HuH-7 (cell line): ENCODE measurements at regions not wholly inside any gene's neighbourhood (a gene's known extent, or its start where the extent isn't known, plus 50 kb on each side); places are given as distances from the start of the nearest gene placed in this dataset.
"Not testable (repeated sequence)": the region's sequence is repeated elsewhere in the genome, so short reads cannot be mapped to it uniquely, and the experiment has no call there.

Experiments used
- DNase-seq: peaks from one replicate; pipeline ENCODE4 v3.0.0; 2011; ENCODE audit warnings: low spot score

DNA sequence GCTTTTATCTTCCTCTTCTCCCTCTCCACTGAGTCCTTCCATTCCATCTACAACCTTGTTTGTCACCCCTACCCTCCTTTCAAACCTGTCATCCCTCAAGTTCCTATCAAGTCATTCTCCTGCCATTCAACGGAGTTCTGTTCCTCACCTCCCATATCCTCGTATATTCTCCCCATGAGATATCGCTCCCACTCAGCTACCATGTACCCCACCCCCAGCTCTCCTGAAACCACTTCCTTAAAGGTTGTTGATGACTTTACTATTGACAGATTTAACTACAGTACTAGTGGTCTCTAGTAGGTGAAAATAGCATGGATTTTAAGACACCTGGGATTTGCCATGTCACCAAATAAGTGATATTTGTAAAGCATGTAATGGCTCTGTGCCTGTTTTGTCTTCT is 107.4 kb upstream of the BARHL2 start:
- no peak for DNase-seq

DNA sequence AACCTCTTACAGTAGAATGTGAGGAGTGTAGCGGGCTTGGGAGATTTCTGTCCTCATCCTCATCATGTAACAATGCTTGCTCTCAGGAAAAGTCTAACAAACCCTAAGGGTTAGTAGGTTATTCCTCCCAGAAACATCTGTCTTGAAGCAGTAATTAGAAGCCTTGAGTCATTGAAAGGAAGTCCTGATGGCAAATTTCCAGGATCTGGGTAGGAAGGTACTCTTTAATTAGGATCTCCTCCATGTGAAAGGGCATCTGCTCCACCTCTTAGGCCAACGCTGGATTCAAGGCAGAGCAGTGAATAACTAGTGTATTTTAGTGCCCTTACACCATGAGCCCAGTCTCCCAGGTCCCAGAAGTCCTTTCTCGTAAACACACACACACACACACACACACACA is 106.6 kb upstream of the BARHL2 start:
- DNase-seq: no peak

DNA sequence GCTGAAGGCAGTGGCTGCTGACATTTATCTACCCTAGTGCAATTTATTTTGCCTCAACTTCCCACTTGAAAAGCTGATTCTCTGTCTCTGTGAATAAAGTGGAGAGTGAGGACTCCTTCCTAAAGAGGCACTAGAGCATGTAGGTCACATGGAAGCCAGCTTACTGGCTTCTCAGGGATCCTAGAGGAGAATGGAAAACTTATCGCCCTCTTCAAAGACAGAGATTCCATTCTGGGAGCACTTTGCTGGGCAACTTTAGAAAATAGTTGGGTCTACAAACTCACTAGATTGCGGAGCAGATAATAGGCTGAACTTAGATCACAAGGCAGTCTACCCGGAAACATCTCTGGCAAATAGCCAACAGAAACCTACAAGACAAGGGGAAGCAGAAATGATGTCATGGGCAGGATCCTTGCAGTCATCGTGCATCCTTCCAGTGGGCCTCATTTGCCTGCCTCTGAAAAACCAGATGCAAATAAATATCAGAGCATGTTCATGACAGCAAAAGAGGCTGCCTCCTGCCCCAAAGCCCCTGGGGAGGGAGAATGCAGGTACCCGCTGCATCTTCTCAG is 104.8 kb upstream of the BARHL2 start:
- DNase-seq: no peak

DNA sequence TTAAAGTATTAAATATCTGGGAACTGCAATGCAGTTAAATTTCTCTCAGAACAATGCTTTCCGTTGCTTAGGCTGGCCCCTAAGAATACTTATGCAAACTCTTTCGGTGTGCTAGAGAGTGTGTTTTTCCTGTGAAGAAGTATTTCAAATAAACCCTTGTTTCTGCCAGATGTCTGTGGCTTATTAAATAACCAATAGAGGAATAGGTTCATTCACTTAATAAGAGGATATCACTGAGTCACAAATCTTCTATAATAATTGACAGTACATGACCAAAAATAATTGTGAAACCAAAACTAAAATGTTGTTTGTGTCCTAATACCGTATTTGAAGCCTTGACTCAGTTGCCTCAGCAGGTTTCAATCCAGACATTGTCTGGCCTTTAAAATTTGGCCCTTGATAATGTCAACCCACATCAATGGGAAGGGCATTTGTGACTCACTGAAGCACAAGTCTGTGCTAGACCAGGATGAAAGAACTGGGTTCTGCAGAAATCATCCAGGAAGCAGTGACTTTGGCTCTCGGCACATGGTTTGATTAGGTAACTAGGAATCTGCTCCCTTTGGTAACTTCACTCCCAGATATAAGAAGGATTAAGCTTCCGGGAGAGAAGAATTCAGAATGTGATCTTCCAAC is 104.2 kb upstream of the BARHL2 start:
- DNase-seq: no peak

DNA sequence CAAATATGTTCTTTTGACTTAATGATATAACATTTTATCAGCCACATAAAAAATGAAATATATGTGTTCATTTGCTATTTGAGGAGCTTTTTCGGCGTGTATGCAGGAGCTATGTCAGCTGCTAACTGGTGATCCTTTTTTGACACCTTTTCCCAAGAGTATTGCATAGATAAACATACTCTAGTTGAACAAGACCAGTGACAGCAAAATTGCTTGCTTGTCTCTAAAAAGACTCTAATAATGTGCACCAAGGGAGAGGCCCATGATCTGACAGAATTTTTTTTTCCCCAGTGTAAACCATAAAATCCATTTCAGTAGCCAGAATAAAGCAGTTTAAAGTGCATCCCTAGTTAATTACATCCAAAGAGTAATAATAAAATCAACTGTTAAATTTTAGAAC is 103.6 kb upstream of the BARHL2 start:
- DNase-seq: no peak

DNA sequence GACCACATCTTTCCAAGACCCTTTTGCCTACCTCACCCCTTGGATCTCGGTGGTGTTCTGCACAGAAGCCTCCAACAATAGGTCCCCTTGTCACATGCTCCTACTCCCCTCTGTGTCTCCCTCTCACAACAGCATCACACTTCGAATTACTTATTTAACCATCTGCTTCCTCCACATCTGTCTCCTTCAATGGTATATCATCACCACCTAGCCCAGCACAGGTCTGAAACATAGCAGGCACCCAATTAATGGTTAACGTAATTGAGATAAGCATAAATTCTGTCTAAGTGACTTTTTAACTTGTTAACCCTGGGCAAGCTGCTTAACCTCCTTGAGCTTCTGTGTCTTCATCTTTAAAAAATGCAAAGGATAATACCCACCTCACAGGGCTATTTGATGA is 100.3 kb upstream of the BARHL2 start:
- DNase-seq: no peak

DNA sequence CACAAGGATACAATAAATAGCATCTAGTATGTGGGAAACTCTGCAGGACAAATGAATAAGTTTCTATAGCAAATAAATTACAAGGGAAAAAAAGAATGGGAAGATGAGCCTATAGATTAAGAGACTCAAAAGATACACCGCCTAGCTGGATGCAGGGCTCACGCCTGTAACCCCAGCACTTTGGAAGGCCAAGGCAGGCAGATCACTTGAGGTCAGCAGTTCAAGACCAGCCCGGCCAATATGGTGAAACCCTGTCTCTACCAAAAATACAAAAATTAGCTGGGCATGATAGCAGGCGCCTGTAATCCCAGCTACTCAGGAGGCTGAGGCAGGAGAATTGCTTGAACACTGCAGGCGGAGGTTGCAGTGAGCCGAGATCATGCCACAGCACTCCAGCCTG is 95.1 kb upstream of the BARHL2 start:
- DNase-seq: not testable (repeated sequence)

DNA sequence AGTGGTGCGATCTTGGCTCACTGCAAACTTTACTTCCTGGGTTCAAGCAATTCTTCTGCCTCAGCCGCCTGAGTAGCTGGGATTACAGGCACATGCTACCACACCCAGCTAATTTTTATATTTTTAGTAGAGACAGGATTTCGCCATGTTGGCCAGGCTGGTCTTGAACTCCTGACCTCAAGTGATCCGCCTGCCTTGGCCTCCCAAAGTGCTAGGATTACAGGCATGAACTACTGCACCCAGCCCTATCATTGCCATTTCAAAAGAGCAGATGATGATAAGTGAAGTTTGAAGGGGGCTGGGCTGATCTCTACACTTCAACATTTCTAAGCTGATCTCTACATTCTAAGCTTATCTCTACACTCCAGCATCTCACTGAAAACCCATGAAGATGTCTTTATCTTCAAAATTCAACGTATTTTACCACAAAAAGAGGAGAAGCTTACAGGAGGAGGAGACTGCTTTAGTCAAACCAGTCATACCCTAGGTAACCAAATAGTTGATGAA is 94.4 kb upstream of the BARHL2 start:
- DNase-seq: not testable (repeated sequence)

DNA sequence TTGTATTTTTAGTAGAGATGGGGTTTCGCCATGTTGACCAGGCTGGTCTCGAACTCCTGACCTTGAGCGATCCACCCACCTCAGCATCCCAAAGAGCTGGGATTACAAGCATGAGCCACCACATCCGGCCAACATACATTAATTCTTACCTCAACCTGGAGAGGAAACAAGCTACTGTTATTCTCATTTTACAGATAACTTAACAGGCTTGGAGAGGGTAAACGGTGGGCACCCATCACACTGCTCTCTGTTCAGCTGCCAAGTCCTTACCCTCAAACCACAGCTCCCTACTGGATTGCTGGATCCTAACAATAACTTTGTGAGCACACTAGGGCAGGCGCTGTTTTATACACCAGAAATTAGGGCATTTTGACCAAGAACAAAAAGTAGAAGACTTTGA is 93.6 kb upstream of the BARHL2 start:
- DNase-seq: no peak

DNA sequence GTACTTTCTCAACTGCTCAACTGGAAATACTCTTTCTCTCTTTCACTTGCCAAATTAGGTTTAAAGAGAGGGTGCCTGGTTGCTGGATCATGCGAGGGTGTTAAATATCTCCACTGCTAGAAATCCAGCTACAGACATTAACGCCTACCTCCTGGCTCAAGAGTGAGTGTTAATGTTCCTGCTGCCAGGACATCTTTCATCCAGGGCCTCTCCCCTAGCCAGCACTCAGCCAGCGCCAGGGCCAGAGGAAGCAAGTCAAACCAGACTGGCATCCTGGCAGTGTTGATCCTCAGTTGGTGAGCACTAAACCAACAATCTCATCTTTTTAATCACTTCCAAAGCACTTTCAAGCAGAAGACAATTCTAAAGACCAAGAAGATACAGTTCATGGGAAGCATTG is 92.9 kb upstream of the BARHL2 start:
- DNase-seq: no peak

DNA sequence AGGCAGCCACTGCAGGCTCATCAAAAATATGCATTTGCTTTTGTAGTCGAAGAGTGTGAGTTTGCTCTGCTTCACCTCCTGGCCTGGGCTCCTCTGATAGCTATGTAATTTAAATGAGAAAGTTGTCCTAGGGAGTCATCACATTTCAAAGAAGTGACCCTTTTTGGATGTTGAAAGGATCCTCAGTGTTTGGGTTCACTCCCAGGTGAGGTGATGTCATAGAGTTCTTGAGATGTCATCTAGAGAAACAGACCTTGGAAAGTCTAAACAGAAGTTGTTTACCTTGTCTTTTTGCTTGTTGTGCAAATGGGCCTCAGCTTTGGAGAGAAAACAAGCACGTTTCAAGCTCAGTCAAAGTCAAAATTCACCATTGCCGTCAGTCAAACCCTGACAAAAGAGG is 92.0 kb upstream of the BARHL2 start:
- no peak for DNase-seq

DNA sequence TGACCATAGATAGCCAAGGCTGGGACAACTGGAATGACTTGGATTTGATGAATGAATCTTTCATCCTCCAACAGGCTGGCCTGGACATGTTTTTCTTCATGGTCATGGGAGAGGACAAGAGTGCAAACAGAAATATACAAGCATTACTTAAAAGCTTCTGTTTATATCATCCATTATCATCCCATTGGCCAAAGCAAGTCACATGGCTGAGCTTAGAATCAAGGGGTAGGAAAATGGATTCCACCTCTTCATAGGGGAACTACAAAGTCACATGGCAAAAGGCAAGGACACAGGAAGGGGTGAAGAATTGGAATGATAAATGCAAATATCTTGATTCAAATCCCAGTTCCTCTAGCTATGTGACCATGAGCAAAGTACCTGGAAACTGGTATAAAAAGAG is 90.2 kb upstream of the BARHL2 start:
- no peak for DNase-seq

DNA sequence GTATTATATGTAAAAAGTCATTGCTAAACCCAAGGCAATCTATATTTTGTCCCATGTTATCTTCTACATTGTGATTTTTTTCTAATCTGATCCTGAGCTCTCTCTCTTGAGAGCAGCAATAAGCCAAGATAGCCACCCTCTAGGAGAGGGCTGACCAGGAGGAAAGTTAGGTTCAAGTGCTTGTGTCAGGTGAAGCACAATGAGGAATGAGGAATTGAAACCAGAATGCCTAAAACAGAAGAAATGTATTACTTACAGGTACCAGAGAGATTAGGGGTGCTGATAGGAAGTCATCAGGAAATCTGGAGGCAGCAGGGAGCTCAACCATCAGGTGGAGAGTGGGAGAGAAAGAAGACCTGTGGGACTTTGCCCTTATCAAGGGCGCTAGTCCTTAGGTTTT is 85.5 kb upstream of the BARHL2 start:
- no peak for DNase-seq

DNA sequence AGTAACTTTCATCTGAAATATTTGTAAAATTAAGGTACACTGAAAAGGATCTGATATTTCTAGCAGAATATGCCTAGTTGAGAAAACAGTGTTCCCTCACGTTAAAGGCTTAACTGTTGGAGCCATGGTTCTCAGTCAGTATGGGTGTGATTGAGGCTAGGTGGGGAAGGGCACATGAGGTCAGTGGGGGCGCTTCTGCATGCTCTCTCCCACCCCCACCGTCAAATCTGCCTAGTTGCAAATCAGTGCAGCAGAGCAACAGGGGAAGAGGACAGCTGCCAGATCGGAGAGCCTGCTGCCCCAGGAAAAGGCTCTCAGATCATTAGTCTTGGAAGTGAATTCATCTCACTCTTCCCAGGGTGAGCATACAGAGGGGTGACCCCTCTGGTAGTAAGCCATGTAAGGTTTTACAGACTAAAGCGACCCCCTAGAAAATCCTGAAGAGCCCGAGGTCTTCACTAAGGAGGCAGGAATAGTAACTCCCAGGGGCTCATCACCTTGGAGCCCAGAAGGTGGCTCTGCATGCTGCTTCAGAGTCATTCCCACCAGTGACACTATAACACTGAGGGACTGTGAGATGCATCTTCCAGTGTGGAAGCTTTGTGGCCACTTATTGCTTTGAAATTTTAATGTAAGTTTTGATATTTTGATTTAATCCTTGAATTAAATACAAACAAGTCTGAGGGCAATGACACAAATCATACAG is 83.1 kb upstream of the BARHL2 start:
- DNase-seq: no peak

DNA sequence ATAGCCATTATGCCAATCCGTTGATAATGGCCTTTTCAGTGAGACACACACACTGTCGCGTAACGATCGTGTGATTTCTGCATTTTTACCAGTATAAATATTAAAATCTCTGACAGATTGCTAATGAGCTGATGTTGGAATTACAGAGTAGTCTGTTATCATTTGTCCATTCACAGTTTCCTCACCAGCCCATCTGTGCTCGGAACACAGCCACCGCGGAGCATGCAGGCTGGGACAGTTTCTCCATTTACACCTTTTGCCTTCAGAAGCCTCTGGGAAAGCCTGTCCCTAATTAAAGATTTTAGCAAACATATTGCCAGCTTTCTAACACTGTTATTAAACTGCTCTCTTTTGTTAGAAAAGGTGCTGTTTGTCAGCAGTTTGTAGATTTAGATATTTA is 82.2 kb upstream of the BARHL2 start:
- DNase-seq: no peak

DNA sequence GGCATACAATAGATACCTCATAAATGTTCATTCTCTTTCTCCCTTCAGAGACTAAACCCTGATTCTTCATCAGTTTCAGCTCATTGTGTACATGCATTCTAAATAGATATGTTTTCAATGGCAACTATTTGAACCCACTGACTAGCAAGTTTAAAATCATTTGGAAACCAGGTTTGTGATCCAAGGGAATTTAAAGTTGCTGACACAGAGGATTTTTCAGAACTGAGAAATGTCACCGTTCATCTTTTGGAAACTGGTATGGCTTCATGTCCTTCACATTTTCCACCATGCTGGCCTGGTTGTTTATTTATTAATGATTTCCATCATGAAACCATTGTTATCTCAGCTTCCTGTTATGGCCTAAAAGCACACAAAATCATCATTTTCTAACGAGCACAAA is 81.8 kb upstream of the BARHL2 start:
- DNase-seq: no peak

DNA sequence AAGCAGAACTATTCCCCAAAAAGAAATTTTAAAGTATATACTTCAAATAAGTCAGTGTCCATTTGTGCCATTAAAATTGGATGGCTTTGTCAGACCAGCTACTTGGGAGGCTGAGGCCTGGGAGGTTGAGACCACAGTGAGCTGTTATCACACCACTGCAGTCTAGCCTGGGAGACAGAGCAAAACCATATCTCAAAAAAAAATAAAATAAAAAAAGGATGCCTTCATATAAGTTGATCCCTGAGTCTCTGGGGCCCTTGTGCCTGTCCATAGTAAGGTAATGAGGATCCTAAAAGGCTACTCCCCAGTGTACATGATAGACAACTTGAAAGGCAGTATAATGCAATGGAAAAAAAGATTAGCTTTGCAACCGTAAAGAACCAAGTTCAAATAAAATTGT is 81.2 kb upstream of the BARHL2 start:
- DNase-seq: no peak

DNA sequence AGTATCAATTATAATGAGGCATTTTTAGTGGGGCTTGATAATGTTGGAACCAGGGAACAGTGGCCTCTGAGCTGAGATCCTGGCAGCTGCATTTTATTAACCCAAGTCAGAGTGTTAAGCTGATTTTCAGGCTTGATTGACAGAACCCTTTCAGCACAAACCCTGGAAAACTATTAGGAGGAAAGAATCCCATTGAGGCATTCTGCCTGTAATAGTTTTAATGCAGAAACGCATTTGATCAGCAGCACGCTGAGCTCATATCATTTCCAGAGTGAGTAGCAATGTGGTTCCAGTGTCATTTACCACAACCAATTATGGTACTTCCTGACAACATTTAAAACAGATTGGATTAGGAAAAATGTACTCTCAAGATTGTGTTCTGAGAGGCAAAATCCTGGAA is 78.3 kb upstream of the BARHL2 start:
- DNase-seq: no peak

DNA sequence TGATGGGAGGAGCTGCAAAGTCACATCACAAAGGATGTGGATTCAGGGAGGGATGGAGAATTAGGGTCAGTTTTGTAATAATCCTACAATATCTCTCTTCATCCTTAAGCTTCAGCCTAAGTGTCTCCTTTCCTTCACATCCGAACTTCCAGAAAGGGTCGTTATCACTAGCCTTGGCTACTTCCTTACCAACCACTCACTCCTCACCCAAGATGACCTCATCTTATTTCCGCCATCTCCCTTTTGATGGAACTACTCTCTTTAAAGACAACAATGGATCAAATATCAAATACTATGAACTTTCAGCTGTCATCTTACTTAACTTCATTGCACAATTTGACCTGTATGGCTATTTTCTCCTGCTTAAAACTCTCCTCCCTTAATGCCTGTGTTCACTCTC is 69.6 kb upstream of the BARHL2 start:
- DNase-seq: no peak

DNA sequence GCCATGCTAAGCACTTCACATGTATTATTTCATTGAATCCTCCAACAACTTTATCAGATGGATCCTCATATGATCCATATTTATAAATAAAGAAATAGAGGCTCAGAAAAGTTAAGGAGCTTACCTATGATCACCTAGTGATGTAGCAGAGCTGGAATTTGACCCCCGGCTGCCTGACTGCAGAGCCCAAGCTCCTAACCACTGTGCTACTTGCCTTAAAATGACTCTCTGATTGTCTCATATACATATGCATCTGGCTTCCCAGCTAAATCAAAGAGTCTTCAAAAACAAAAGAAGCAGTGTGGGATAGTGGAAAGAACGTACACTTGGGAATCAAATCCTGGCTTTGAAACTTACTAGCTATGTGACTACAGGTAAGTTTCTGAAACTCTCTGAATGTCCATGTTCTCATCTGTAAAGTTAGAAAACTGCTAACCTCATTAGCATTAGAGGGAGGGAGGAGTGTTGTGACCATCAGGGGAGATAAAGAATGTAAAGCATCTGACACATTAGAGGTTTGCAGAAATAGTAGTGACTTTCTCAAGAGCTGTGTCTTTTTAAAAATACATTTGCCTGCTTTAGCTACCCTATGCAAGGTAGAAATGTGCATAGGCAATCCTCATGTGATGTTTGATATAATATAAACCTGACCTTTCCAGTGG is 67.2 kb upstream of the BARHL2 start:
- no peak for DNase-seq

DNA sequence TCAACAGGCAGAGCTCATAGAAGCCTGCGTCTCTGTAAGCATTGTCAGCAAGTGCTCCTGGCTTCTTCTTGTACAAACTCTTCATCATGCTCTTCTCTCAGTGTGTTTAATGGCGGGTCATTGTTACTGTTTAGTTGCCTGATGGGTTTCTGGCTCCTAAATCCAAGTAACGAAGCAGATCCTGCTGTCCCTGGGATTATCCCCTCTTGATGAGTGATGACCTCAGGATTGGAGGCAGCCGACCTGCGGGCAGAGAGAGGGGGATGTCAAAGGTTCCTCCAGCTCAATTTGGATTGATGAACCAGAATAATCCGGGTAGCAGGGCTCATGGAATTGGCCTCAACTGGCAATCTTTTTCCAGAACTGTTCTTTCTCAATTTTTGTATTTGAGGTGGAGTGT is 66.1 kb upstream of the BARHL2 start:
- no peak for DNase-seq

DNA sequence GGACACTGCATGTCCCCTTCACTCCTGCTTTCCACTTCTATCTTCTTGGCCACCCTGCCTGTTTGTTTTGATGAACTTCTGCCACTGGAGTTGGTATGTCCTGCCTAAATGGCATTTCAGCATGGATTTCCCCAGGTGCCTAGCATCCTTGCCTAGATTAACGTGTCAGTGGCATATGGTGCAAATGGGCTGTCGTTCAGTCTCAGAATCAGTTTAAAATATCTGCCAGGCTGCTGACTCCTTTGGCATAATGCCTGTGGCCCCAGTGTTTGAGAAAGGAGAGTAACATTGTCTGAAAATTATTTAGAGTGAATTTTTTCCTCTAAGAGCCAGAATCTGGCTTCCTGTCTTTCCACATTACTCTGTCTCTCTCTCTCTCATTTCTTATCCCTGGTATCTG is 64.9 kb upstream of the BARHL2 start:
- DNase-seq: no peak

DNA sequence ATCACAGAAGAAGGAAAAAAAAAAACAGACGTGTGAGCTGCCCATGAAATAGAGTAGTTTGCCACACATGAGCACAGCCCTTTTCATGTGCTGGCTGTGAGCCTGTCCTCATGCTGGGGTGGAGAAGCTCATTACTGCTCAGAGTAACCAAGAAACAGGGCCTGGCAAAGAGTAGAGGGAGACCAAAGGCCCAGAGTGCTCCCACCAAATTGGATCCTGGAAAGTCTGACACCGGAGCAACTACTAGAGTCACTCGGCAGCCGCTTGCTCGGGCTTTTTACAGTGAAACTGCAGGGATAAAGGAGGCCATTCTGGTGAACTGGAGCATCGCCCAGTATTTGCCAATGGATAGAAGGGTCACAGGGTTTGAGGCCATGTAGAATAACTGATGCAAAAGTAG is 64.4 kb upstream of the BARHL2 start:
- DNase-seq: no peak
